Vagina (tissue), 2 donors: ENCODE measurements at regions not wholly inside any gene's neighbourhood (a gene's known extent, or its start where the extent isn't known, plus 50 kb on each side); places are given as distances from the start of the nearest gene placed in this dataset.

Experiments used
- POLR2A ChIP-seq, 2 donors: fragments of 450-650 bp; IDR thresholded peaks; one replicate each; pipeline ENCODE4 v1.6.1; 2017; ENCODE audit warnings: antibody characterized with exemption in 2 of 2, mild to moderate bottlenecking in 2 of 2, moderate library complexity in 2 of 2
- TF ChIP-seq, protein P1 (sequence below), 3 experiments: fragments of 450-650 bp in 2 of 3; fragments of 200-600 bp in 1 of 3; sonication (generic) in 1 of 3; IDR thresholded peaks; one replicate each; pipeline ENCODE4 v1.5.1; 2017 to 2019; ENCODE audit warnings: antibody characterized with exemption in 3 of 3, mild to moderate bottlenecking in 2 of 3, moderate library complexity in 2 of 3

DNA sequence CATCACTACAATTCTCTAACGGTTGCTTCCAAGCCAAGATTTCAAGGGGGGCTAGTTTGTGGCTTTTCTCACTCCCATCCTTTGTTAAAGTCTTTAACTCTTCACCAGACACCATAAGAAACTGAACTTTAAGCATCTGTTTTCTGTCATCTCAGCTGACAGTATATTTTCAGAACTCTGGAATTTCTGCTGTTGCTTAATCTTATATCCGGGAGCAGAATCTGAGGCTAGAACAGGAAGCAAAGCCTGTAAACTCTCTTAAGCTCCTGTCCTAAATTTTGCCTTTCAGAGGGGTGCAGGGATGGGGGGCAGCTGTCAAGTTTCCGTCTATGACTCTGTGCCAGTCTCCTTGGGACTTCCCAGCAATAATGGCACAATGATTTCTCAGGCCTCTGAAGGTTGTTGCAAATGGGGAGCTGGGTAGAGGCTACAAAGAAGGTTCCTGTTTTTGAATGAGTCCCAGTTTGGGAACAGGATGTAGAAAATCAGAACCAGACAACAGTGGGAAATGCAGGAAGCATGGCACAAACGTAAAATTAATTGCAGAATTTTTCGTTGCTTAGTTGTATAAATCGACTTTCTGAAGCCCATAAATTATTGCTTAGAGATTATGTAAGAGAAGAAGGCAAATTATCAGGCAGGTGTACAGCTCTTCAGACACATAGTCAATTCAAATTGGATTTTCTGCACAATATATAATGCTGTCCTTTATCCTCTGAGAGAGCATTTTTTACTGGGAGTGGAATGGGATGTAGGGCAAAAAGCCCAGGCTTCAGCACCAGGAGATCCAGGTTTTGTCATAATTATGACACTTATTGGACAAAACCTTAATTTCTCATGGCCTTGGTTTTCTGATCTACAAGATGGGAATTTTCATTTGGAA lies 430.9 kb downstream of the DMAC1 start:
- TF ChIP-seq, protein P1, sequence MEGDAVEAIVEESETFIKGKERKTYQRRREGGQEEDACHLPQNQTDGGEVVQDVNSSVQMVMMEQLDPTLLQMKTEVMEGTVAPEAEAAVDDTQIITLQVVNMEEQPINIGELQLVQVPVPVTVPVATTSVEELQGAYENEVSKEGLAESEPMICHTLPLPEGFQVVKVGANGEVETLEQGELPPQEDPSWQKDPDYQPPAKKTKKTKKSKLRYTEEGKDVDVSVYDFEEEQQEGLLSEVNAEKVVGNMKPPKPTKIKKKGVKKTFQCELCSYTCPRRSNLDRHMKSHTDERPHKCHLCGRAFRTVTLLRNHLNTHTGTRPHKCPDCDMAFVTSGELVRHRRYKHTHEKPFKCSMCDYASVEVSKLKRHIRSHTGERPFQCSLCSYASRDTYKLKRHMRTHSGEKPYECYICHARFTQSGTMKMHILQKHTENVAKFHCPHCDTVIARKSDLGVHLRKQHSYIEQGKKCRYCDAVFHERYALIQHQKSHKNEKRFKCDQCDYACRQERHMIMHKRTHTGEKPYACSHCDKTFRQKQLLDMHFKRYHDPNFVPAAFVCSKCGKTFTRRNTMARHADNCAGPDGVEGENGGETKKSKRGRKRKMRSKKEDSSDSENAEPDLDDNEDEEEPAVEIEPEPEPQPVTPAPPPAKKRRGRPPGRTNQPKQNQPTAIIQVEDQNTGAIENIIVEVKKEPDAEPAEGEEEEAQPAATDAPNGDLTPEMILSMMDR (IDR thresholded peaks at IDR 0.05), result no peak
- no peak for TF ChIP-seq POLR2A (IDR thresholded peaks at IDR 0.05)
